OCI-LY1 (cell line): ENCODE measurements at regions not wholly inside any gene's neighbourhood (a gene's known extent, or its start where the extent isn't known, plus 50 kb on each side); places are given as distances from the start of the nearest gene placed in this dataset.

Experiments used
- H2AFZ ChIP-seq: fragments of 200-600 bp; sonication (generic), shearing (Covaris generic); 2 replicates; pipeline ENCODE4 v1.6.0; 2014; ENCODE audit warnings: antibody characterized with exemption, mild to moderate bottlenecking, low read length
- H3F3A ChIP-seq: fragments of 200-600 bp; sonication (generic), shearing (Covaris generic); 2 replicates; pipeline ENCODE4 v1.6.0; 2014; ENCODE audit warnings: mild to moderate bottlenecking, antibody characterized with exemption, low read length, moderate library complexity; ENCODE audit not compliant: insufficient read depth
- H3K27ac ChIP-seq: fragments of 200-600 bp; sonication (generic); 2 replicates; pipeline ENCODE4 v1.5.1; 2014; ENCODE audit warnings: low read length, mixed run types, mild to moderate bottlenecking, low read depth; ENCODE audit not compliant: poor library complexity, severe bottlenecking
- H3K27me3 ChIP-seq: fragments of 200-600 bp; sonication (generic); 2 replicates; pipeline ENCODE4 v1.6.0; 2014; ENCODE audit warnings: antibody characterized with exemption, mild to moderate bottlenecking, low read length, moderate library complexity; ENCODE audit not compliant: insufficient read depth
- H3K36me3 ChIP-seq: fragments of 200-600 bp; sonication (generic); 2 replicates; pipeline ENCODE4 v1.6.1; 2014; ENCODE audit warnings: mild to moderate bottlenecking, antibody characterized with exemption, low read length, moderate library complexity, mixed read lengths; ENCODE audit not compliant: insufficient read depth
- H3K4me1 ChIP-seq: fragments of 200-600 bp; sonication (generic); 2 replicates; pipeline ENCODE4 v1.5.1; 2014; ENCODE audit warnings: mild to moderate bottlenecking, low read length, moderate library complexity; ENCODE audit not compliant: insufficient read depth, severe bottlenecking
- H3K4me2 ChIP-seq: fragments of 200-600 bp; sonication (generic), shearing (Covaris generic); 2 replicates; pipeline ENCODE4 v1.6.1; 2014; ENCODE audit warnings: low read length
- H3K4me3 ChIP-seq: fragments of 200-600 bp; sonication (generic); 2 replicates; pipeline ENCODE4 v1.5.1; 2014; ENCODE audit warnings: low read length, low read depth, mild to moderate bottlenecking, mixed read lengths; ENCODE audit not compliant: poor library complexity, severe bottlenecking
- H3K79me2 ChIP-seq: fragments of 200-600 bp; shearing (Covaris generic); 2 replicates; pipeline ENCODE4 v1.6.1; 2016; ENCODE audit warnings: mixed run types, low read length, mixed read lengths; ENCODE audit not compliant: insufficient read depth
- H3K9ac ChIP-seq: fragments of 200-600 bp; sonication (generic), shearing (Covaris generic); 2 replicates; pipeline ENCODE4 v1.6.1; 2014; ENCODE audit warnings: mild to moderate bottlenecking, low read length, mixed read lengths
- H3K9me2 ChIP-seq: fragments of 200-600 bp; sonication (generic), shearing (Covaris generic); 2 replicates; pipeline ENCODE4 v1.6.1; 2014; ENCODE audit warnings: low read depth, mild to moderate bottlenecking, low read length, mixed read lengths
- H3K9me3 ChIP-seq: fragments of 200-600 bp; shearing (Covaris generic); 2 replicates; pipeline ENCODE4 v1.6.1; 2014; ENCODE audit warnings: low read length, mixed read lengths
- H4K20me1 ChIP-seq: fragments of 200-600 bp; sonication (generic), shearing (Covaris generic); 2 replicates; pipeline ENCODE4 v1.6.0; 2016; ENCODE audit warnings: mild to moderate bottlenecking, low read length; ENCODE audit not compliant: insufficient read depth
- CTCF ChIP-seq: fragments of 200-600 bp; sonication (generic), shearing (Covaris generic); IDR thresholded peaks from 2 replicates; pipeline ENCODE4 v1.5.1; 2017; ENCODE audit warnings: mild to moderate bottlenecking, antibody characterized with exemption, low read length, moderate library complexity, mixed read lengths
- EZH2 ChIP-seq: fragments of 200-600 bp; sonication (generic), shearing (Covaris generic); IDR thresholded peaks from 2 replicates; pipeline ENCODE4 v1.8.0; 2017; ENCODE audit warnings: borderline replicate concordance, mixed run types, mild to moderate bottlenecking, antibody characterized with exemption, low read length, moderate library complexity, mixed read lengths

GRCh38 chr13:48594096-48594815 lies 59.5 kb upstream of the CYSLTR2 start:
- Histone ChIP-seq H3K27ac (no peak overlapping the region), H3F3A (no peaks in the 10 kb centered on the region), H3K9me3 (no peaks in the 10 kb centered on the region), H3K4me2 (no peak overlapping the region), H3K79me2 (no peaks in the 10 kb centered on the region), H4K20me1 (no peaks in the 10 kb centered on the region), H3K27me3 (no peaks in the 10 kb centered on the region), H2AFZ (no peak overlapping the region), H3K36me3 (no peaks in the 10 kb centered on the region), H3K9ac (no peak overlapping the region), H3K9me2 (no peaks in the 10 kb centered on the region), H3K4me3 (no peak overlapping the region), H3K4me1 (no peaks in the 10 kb centered on the region)
- TF ChIP-seq EZH2, result no peak
- TF ChIP-seq CTCF, result no peak

- no peaks in the 10 kb centered on the region for H3K36me3 ChIP-seq
Observed at GRCh38 chr13:48595431-48596429, 58.0 kb upstream of the CYSLTR2 start.

More at GRCh38 chr13:48595431-48596429, 58.0 kb upstream of the CYSLTR2 start:
- Histone ChIP-seq H4K20me1 (no peaks in the 10 kb centered on the region), H3F3A (no peaks in the 10 kb centered on the region), H3K9me3 (no peaks in the 10 kb centered on the region), H3K9me2 (no peaks in the 10 kb centered on the region), H3K4me3 (no peak overlapping the region), H2AFZ (no peak overlapping the region), H3K27ac (no peak overlapping the region), H3K79me2 (no peaks in the 10 kb centered on the region), H3K9ac (no peak overlapping the region), H3K4me1 (no peaks in the 10 kb centered on the region), H3K4me2 (no peak overlapping the region), H3K27me3 (no peaks in the 10 kb centered on the region)
- TF ChIP-seq CTCF (peak; percentile 75), EZH2 (no peak)
